Fibroblast of the aortic adventitia (primary cell): ENCODE measurements at regions not wholly inside any gene's neighbourhood (a gene's known extent, or its start where the extent isn't known, plus 50 kb on each side); places are given as distances from the start of the nearest gene placed in this dataset.

Experiments
- DNase-seq: peaks from one replicate; pipeline ENCODE4 v3.0.0-alpha.2; 2010; ENCODE audit warnings: low read depth
- H3K4me3 ChIP-seq: 2 replicates; pipeline ENCODE4 v1.5.1; 2011; ENCODE audit warnings: low read depth, mild to moderate bottlenecking, control low read depth, low read length, moderate library complexity
- CTCF ChIP-seq: IDR thresholded peaks from 2 replicates; pipeline ENCODE4 v1.5.1; 2011; ENCODE audit warnings: mild to moderate bottlenecking, low read length, control low read depth, inconsistent platforms; ENCODE audit not compliant: insufficient read depth

- no peak for TF ChIP-seq CTCF
- peak; percentile 16 for DNase-seq
- H3K4me3 ChIP-seq: no peak overlapping the region
Observed at GRCh38 chr6:169029861-169030260, 223.8 kb downstream of the THBS2 start.

- no peak for TF ChIP-seq CTCF
- DNase-seq: no peak
- H3K4me3 ChIP-seq: no peak overlapping the region
Observed at GRCh38 chr6:169028343-169028742, 225.3 kb downstream of the THBS2 start.

- H3K4me3 ChIP-seq: no peak overlapping the region
- no peak for TF ChIP-seq CTCF
- peak; percentile 43 for DNase-seq
Observed at GRCh38 chr6:169026175-169026574, 227.5 kb downstream of the THBS2 start.

GRCh38 chr6:169024047-169024660, 229.5 kb downstream of the THBS2 start:
- no peak for DNase-seq
- H3K4me3 ChIP-seq: no peak overlapping the region
- TF ChIP-seq CTCF: no peak

GRCh38 chr6:169023161-169023874, 230.3 kb downstream of the THBS2 start:
- TF ChIP-seq CTCF: no peak
- DNase-seq: no peak
- H3K4me3 ChIP-seq: no peak overlapping the region

GRCh38 chr6:169022079-169022478, 231.6 kb downstream of the THBS2 start:
- no peak overlapping the region for H3K4me3 ChIP-seq
- TF ChIP-seq CTCF: no peak
- DNase-seq: no peak
